Osteoblast (primary cell): ENCODE measurements at regions not wholly inside any gene's neighbourhood (a gene's known extent, or its start where the extent isn't known, plus 50 kb on each side); places are given as distances from the start of the nearest gene placed in this dataset.

Source experiments
- DNase-seq: peaks from one replicate; pipeline ENCODE4 v3.0.0; 2011; ENCODE audit warnings: low spot score, mixed read lengths; ENCODE audit not compliant: insufficient read length; ENCODE audit errors: missing footprints
- H2AFZ ChIP-seq: 2 replicates; pipeline ENCODE4 v1.6.0; 2011; ENCODE audit warnings: mild to moderate bottlenecking, low read length
- H3K27ac ChIP-seq: 2 replicates; pipeline ENCODE4 v1.5.1; 2011; ENCODE audit warnings: mild to moderate bottlenecking, low read depth, low read length, moderate library complexity
- H3K27me3 ChIP-seq: 2 replicates; pipeline ENCODE4 v1.6.0; 2012; ENCODE audit warnings: mild to moderate bottlenecking, control low read depth, inconsistent platforms, low read length, moderate library complexity; ENCODE audit not compliant: insufficient read depth
- H3K36me3 ChIP-seq: 2 replicates; pipeline ENCODE4 v1.5.1; 2011; ENCODE audit warnings: mild to moderate bottlenecking, low read length, control low read depth, moderate library complexity; ENCODE audit not compliant: insufficient read depth
- H3K4me1 ChIP-seq: 2 replicates; pipeline ENCODE4 v1.5.1; 2011; ENCODE audit warnings: mild to moderate bottlenecking, low read length, control low read depth, moderate library complexity; ENCODE audit not compliant: insufficient read depth
- H3K4me2 ChIP-seq: 2 replicates; pipeline ENCODE4 v1.6.0; 2011; ENCODE audit warnings: mild to moderate bottlenecking, low read length; ENCODE audit not compliant: insufficient read depth
- H3K4me3 ChIP-seq: fragments of 200-600 bp; sonication (generic); 3 replicates; pipeline ENCODE4 v1.5.1; 2012; ENCODE audit warnings: mild to moderate bottlenecking, low read length, inconsistent platforms; ENCODE audit not compliant: insufficient read depth
- H3K79me2 ChIP-seq: 2 replicates; pipeline ENCODE4 v1.6.0; 2012; ENCODE audit warnings: mild to moderate bottlenecking, low read length, control low read depth, inconsistent platforms; ENCODE audit not compliant: insufficient read depth
- H3K9me3 ChIP-seq: 2 replicates; pipeline ENCODE4 v1.5.1; 2011; ENCODE audit warnings: low read depth, low read length, control low read depth
- H4K20me1 ChIP-seq: 2 replicates; pipeline ENCODE4 v1.6.0; 2012; ENCODE audit warnings: mild to moderate bottlenecking, low read length, control low read depth; ENCODE audit not compliant: insufficient read depth
- CTCF ChIP-seq: IDR thresholded peaks from 2 replicates; pipeline ENCODE4 v1.5.1; 2011; ENCODE audit warnings: mild to moderate bottlenecking, low read depth, low read length, moderate library complexity; ENCODE audit errors: extremely low read depth

GRCh38 chr6:18598551-18599264 lies 211.6 kb downstream of the RNF144B start:
- no peaks in the 10 kb centered on the region for H3K79me2 ChIP-seq
- no peaks in the 10 kb centered on the region for H4K20me1 ChIP-seq
- no peak overlapping the region for H3K4me2 ChIP-seq
- no peak for DNase-seq
- H3K9me3 ChIP-seq: no peaks in the 10 kb centered on the region
- no peak overlapping the region for H3K4me3 ChIP-seq
- no peaks in the 10 kb centered on the region for H3K27me3 ChIP-seq
- TF ChIP-seq CTCF: no peak
- H2AFZ ChIP-seq: no peak overlapping the region
- no peaks in the 10 kb centered on the region for H3K36me3 ChIP-seq
- H3K27ac ChIP-seq: no peak overlapping the region
- H3K4me1 ChIP-seq: peaks cover 3% of the 10 kb centered on the region

GRCh38 chr6:18600255-18600654 lies 213.1 kb downstream of the RNF144B start:
- no peak for TF ChIP-seq CTCF
- no peak overlapping the region for H2AFZ ChIP-seq
- no peak overlapping the region for H3K4me2 ChIP-seq
- no peaks in the 10 kb centered on the region for H3K27me3 ChIP-seq
- no peaks in the 10 kb centered on the region for H3K36me3 ChIP-seq
- peaks cover 3% of the 10 kb centered on the region for H3K4me1 ChIP-seq
- H3K4me3 ChIP-seq: no peak overlapping the region
- no peak overlapping the region for H3K27ac ChIP-seq
- no peaks in the 10 kb centered on the region for H3K9me3 ChIP-seq
- DNase-seq: no peak
- H3K79me2 ChIP-seq: no peaks in the 10 kb centered on the region
- no peaks in the 10 kb centered on the region for H4K20me1 ChIP-seq

GRCh38 chr6:18601516-18602020 lies 214.4 kb downstream of the RNF144B start:
- no peaks in the 10 kb centered on the region for H3K79me2 ChIP-seq
- H3K4me3 ChIP-seq: no peak overlapping the region
- no peaks in the 10 kb centered on the region for H3K36me3 ChIP-seq
- no peaks in the 10 kb centered on the region for H3K4me1 ChIP-seq
- H3K27ac ChIP-seq: no peak overlapping the region
- H2AFZ ChIP-seq: no peak overlapping the region
- no peaks in the 10 kb centered on the region for H3K27me3 ChIP-seq
- H3K9me3 ChIP-seq: no peaks in the 10 kb centered on the region
- H4K20me1 ChIP-seq: no peaks in the 10 kb centered on the region
- H3K4me2 ChIP-seq: no peak overlapping the region
- no peak for TF ChIP-seq CTCF
- DNase-seq: no peak

GRCh38 chr6:18602931-18603330 lies 215.8 kb downstream of the RNF144B start:
- Histone ChIP-seq H3K79me2 (no peaks in the 10 kb centered on the region), H3K4me1 (no peaks in the 10 kb centered on the region), H3K4me3 (no peak overlapping the region), H3K4me2 (no peak overlapping the region), H3K27ac (no peak overlapping the region), H3K27me3 (no peaks in the 10 kb centered on the region), H3K9me3 (no peaks in the 10 kb centered on the region), H3K36me3 (no peaks in the 10 kb centered on the region), H4K20me1 (no peaks in the 10 kb centered on the region), H2AFZ (no peak overlapping the region)
- no peak for DNase-seq
- no peak for TF ChIP-seq CTCF
